ENCODE measurements at regions not wholly inside any gene's neighbourhood (a gene's known extent, or its start where the extent isn't known, plus 50 kb on each side); places are given as distances from the start of the nearest gene placed in this dataset.
A peak's percentile ranks its signal among the peaks of the same experiment; 100 is the strongest.

GRCh38 chr18:10270151-10270571 is 184.3 kb upstream of the APCDD1 start:
- no peaks in the 10 kb centered on the region for H3K27me3 ChIP-seq (ENCODE audit: control insufficient read depth, insufficient read depth, low read length)
- DNase-seq: peak in 1 of 5 donors; percentile 39
- TF ChIP-seq CTCF (IDR thresholded peaks at IDR 0.05; ENCODE audit: borderline replicate concordance, extremely low read depth, insufficient read depth): no peak

GRCh38 chr18:10271481-10271880 is 183.0 kb upstream of the APCDD1 start:
- Histone ChIP-seq H3K4me1 (ENCODE audit: control insufficient read depth in 2 of 3, insufficient read depth in 2 of 3, low read depth in 1 of 3, low read length in 3 of 3) (peaks cover 0 to 4% (median 0%) of the 10 kb centered on the region in 3 donors), H3K9me3 (ENCODE audit: control insufficient read depth in 2 of 3, insufficient read depth in 1 of 3, low read length in 3 of 3) (no peaks in the 10 kb centered on the region), H3K27ac (ENCODE audit: low read depth in 2 of 2, low read length in 2 of 2) (no peak overlapping the region), H3K27me3 (ENCODE audit: control insufficient read depth, insufficient read depth, low read length) (no peaks in the 10 kb centered on the region), H3K9ac (ENCODE audit: low read length in 3 of 3) (no peak overlapping the region), H3K36me3 (ENCODE audit: control insufficient read depth in 2 of 3, insufficient read depth in 3 of 3, low read length in 3 of 3) (no peaks in the 10 kb centered on the region), H3K4me3 (ENCODE audit: low read length in 3 of 3) (no peak overlapping the region)
- TF ChIP-seq CTCF (IDR thresholded peaks at IDR 0.05; ENCODE audit: borderline replicate concordance, extremely low read depth, insufficient read depth): no peak
- DNase-seq: no peak
- no peak for FAIRE-seq
- intact Hi-C loops (cut with DNase I): no loop called here

More at GRCh38 chr18:10270151-10270571, 184.3 kb upstream of the APCDD1 start:
- no peaks in the 10 kb centered on the region for H3K9me3 ChIP-seq (ENCODE audit: control insufficient read depth in 2 of 3, insufficient read depth in 1 of 3, low read length in 3 of 3)
- H3K4me1 ChIP-seq (ENCODE audit: control insufficient read depth in 2 of 3, insufficient read depth in 2 of 3, low read depth in 1 of 3, low read length in 3 of 3): peaks cover 0 to 4% (median 0%) of the 10 kb centered on the region in 3 donors
- no peaks in the 10 kb centered on the region for H3K36me3 ChIP-seq (ENCODE audit: control insufficient read depth in 2 of 3, insufficient read depth in 3 of 3, low read length in 3 of 3)
- FAIRE-seq: no peak
- no peak overlapping the region for H3K4me3 ChIP-seq (ENCODE audit: low read length in 3 of 3)
- no peak overlapping the region for H3K27ac ChIP-seq (ENCODE audit: low read depth in 2 of 2, low read length in 2 of 2)
- no peak overlapping the region for H3K9ac ChIP-seq (ENCODE audit: low read length in 3 of 3)
- intact Hi-C loops (cut with DNase I): no loop called here

GRCh38 chr18:10274301-10274700 is 180.1 kb upstream of the APCDD1 start:
- Histone ChIP-seq H3K27me3 (ENCODE audit: control insufficient read depth, insufficient read depth, low read length) (no peaks in the 10 kb centered on the region), H3K4me3 (ENCODE audit: low read length in 3 of 3) (no peak overlapping the region), H3K36me3 (ENCODE audit: control insufficient read depth in 2 of 3, insufficient read depth in 3 of 3, low read length in 3 of 3) (no peaks in the 10 kb centered on the region), H3K9me3 (ENCODE audit: control insufficient read depth in 2 of 3, insufficient read depth in 1 of 3, low read length in 3 of 3) (no peaks in the 10 kb centered on the region), H3K4me1 (ENCODE audit: control insufficient read depth in 2 of 3, insufficient read depth in 2 of 3, low read depth in 1 of 3, low read length in 3 of 3) (peaks cover 0 to 4% (median 0%) of the 10 kb centered on the region in 3 donors), H3K9ac (ENCODE audit: low read length in 3 of 3) (no peak overlapping the region), H3K27ac (ENCODE audit: low read depth in 2 of 2, low read length in 2 of 2) (no peak overlapping the region)
- no peak for TF ChIP-seq CTCF (IDR thresholded peaks at IDR 0.05; ENCODE audit: borderline replicate concordance, extremely low read depth, insufficient read depth)
- intact Hi-C loops (cut with DNase I): no loop called here
- no peak for DNase-seq
- FAIRE-seq: no peak

DNA sequence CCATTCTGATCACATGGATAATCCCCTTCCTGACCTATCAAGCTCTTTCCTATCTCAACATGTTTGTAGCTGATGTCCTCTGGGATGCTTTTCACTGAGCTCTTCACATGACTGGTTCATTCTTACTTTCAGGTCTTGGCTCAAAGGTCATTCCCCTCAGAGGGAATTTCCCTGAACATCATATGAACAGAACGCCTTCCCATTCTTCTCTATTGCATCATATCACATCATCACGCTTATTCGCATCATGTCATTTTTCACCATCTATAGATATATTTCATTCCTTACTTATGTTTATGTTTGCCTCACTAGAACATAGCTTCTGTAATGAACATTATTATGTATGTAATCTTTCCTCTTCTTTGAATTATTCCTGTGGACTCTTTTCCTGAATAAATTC is 178.9 kb upstream of the APCDD1 start:
- H3K27me3 ChIP-seq (ENCODE audit: control insufficient read depth, insufficient read depth, low read length): no peaks in the 10 kb centered on the region
- no peaks in the 10 kb centered on the region for H3K4me1 ChIP-seq (ENCODE audit: control insufficient read depth in 2 of 3, insufficient read depth in 2 of 3, low read depth in 1 of 3, low read length in 3 of 3)
- H3K4me3 ChIP-seq (ENCODE audit: low read length in 3 of 3): no peak overlapping the region
- no peak for FAIRE-seq
- no peak overlapping the region for H3K9ac ChIP-seq (ENCODE audit: low read length in 3 of 3)
- TF ChIP-seq CTCF (IDR thresholded peaks at IDR 0.05; ENCODE audit: borderline replicate concordance, extremely low read depth, insufficient read depth): no peak
- H3K36me3 ChIP-seq (ENCODE audit: control insufficient read depth in 2 of 3, insufficient read depth in 3 of 3, low read length in 3 of 3): no peaks in the 10 kb centered on the region
- no peaks in the 10 kb centered on the region for H3K9me3 ChIP-seq (ENCODE audit: control insufficient read depth in 2 of 3, insufficient read depth in 1 of 3, low read length in 3 of 3)
- H3K27ac ChIP-seq (ENCODE audit: low read depth in 2 of 2, low read length in 2 of 2): no peak overlapping the region
- no peak for DNase-seq
- intact Hi-C loops (cut with DNase I): no loop called here

All from kidney (tissue), 13 donors.